PC-9 (cell line): ENCODE measurements at regions not wholly inside any gene's neighbourhood (a gene's known extent, or its start where the extent isn't known, plus 50 kb on each side); places are given as distances from the start of the nearest gene placed in this dataset.

Experiments used
- EZH2 ChIP-seq: fragments of 200-600 bp; sonication (generic); IDR thresholded peaks from 2 replicates; pipeline ENCODE4 v1.8.0; 2017; ENCODE audit warnings: antibody characterized with exemption, low read depth
- TF ChIP-seq, protein P1 (sequence below): fragments of 200-600 bp; sonication (generic); conservative IDR thresholded peaks from 2 replicates; pipeline ENCODE4 v1.6.1; 2017; ENCODE audit warnings: mixed run types, antibody characterized with exemption, mild to moderate bottlenecking, moderate library complexity

DNA sequence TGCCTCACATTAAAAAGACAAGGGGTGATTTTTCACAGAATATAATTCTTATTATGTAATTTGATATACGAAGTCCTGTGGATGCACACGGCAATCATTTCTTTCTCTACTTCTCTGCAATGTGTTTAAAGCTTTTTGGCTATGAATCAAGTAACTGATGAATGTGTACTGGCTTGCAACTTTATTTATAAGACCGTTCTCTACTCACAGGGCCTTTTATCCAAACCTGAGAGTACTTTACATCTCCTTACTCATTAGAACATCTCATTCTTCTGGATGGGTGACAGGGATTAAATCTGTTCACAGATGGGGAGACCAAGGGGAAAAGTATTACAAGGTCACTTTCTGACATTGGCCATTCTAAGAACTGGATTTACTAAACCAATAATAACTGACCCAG, 215.8 kb upstream of the DIO2 start:
- TF ChIP-seq, protein P1, sequence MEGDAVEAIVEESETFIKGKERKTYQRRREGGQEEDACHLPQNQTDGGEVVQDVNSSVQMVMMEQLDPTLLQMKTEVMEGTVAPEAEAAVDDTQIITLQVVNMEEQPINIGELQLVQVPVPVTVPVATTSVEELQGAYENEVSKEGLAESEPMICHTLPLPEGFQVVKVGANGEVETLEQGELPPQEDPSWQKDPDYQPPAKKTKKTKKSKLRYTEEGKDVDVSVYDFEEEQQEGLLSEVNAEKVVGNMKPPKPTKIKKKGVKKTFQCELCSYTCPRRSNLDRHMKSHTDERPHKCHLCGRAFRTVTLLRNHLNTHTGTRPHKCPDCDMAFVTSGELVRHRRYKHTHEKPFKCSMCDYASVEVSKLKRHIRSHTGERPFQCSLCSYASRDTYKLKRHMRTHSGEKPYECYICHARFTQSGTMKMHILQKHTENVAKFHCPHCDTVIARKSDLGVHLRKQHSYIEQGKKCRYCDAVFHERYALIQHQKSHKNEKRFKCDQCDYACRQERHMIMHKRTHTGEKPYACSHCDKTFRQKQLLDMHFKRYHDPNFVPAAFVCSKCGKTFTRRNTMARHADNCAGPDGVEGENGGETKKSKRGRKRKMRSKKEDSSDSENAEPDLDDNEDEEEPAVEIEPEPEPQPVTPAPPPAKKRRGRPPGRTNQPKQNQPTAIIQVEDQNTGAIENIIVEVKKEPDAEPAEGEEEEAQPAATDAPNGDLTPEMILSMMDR = no peak
- no peak for TF ChIP-seq EZH2
